SK-N-SH (cell line): ENCODE measurements at regions not wholly inside any gene's neighbourhood (a gene's known extent, or its start where the extent isn't known, plus 50 kb on each side); places are given as distances from the start of the nearest gene placed in this dataset.

Experiments
- CHD2 ChIP-seq: fragments of 150-350 bp; IDR thresholded peaks from 2 replicates; pipeline ENCODE4 v1.6.1; 2018; ENCODE audit warnings: low read length; ENCODE audit not compliant: partially characterized antibody
- CTCF ChIP-seq: fragments of 200-600 bp; sonication (generic); IDR thresholded peaks from 2 replicates; pipeline ENCODE4 v1.6.1; 2017; ENCODE audit warnings: antibody characterized with exemption, mild to moderate bottlenecking, moderate library complexity
- EP300 ChIP-seq, 2 experiments: IDR thresholded peaks; 2 replicates each; pipeline versions ENCODE4 v1.4.0 to v1.6.1; 2012; ENCODE audit warnings: borderline replicate concordance in 1 of 2, low read depth in 1 of 2, low read length in 1 of 2
- GATA2 ChIP-seq: sonication (generic); formaldehyde crosslinking; IDR thresholded peaks from 2 replicates; pipeline ENCODE4 v1.5.0; 2020; ENCODE audit warnings: mild to moderate bottlenecking, missing genetic modification reagents
- MXI1 ChIP-seq: IDR thresholded peaks from 2 replicates; pipeline ENCODE4 v1.6.1; 2012; ENCODE audit warnings: mild to moderate bottlenecking, low read depth, low read length, improper control_type of control experiment
- POLR2AphosphoS5 ChIP-seq: IDR thresholded peaks from 2 replicates; pipeline ENCODE4 v1.6.1; 2012; ENCODE audit warnings: low read depth, low read length
- RAD21 ChIP-seq: IDR thresholded peaks from 2 replicates; pipeline ENCODE4 v1.6.1; 2012; ENCODE audit warnings: mild to moderate bottlenecking, low read length
- RCOR1 ChIP-seq: fragments of 150-350 bp; IDR thresholded peaks from 2 replicates; pipeline ENCODE4 v1.6.1; 2017; ENCODE audit warnings: antibody characterized with exemption, low read length
- SIN3A ChIP-seq: IDR thresholded peaks from 2 replicates; pipeline ENCODE4 v1.6.1; 2012; ENCODE audit warnings: low read depth, mild to moderate bottlenecking, low read length, moderate library complexity, borderline replicate concordance
- TAF1 ChIP-seq: IDR thresholded peaks from 2 replicates; pipeline ENCODE4 v1.6.1; 2012; ENCODE audit warnings: low read depth, mild to moderate bottlenecking, low read length, moderate library complexity, borderline replicate concordance
- USF1 ChIP-seq: IDR thresholded peaks from 2 replicates; pipeline ENCODE4 v1.4.0; 2012; ENCODE audit warnings: low read depth, borderline replicate concordance
- USF2 ChIP-seq: fragments of 150-350 bp; IDR thresholded peaks from 2 replicates; pipeline ENCODE4 v1.6.1; 2017; ENCODE audit warnings: antibody characterized with exemption, low read length, low read depth, borderline replicate concordance
- YY1 ChIP-seq: IDR thresholded peaks from 2 replicates; pipeline ENCODE4 v1.4.0; 2012; ENCODE audit warnings: low read depth, mild to moderate bottlenecking

GRCh38 chr5:82765765-82766164 lies 311.4 kb downstream of the TMEM167A start:
- TF ChIP-seq CTCF (no peak), YY1 (no peak), RCOR1 (no peak), TAF1 (no peak), RAD21 (no peak), USF2 (no peak), MXI1 (no peak), EP300 (IDR thresholded peaks at IDR 0.05; ENCODE audit: borderline replicate concordance in 1 of 2, low read depth in 1 of 2, low read length in 1 of 2) (no peak), USF1 (no peak), CHD2 (no peak), POLR2AphosphoS5 (no peak), SIN3A (no peak), GATA2 (CRISPR knock-in tag) (no peak)
